Activated naive CD4-positive, alpha-beta T cell treated with anti-CD3 and anti-CD28 coated beads, Interleukin-2, amount 50 U/mL, for 24 hours (primary cell): ENCODE measurements at regions not wholly inside any gene's neighbourhood (a gene's known extent, or its start where the extent isn't known, plus 50 kb on each side); places are given as distances from the start of the nearest gene placed in this dataset.
A peak's percentile ranks its signal among the peaks of the same experiment; 100 is the strongest.
"Not testable (repeated sequence)": the region's sequence is repeated elsewhere in the genome, so short reads cannot be mapped to it uniquely, and the experiment has no call there.

Experiments used
- H3K27ac Mint-ChIP-seq: one replicate; pipeline ENCODE4 v1.8.0; 2021; ENCODE audit warnings: mild to moderate bottlenecking, mixed read lengths
- H3K27me3 Mint-ChIP-seq: one replicate; pipeline ENCODE4 v1.8.0; 2021; ENCODE audit warnings: mixed read lengths
- H3K36me3 Mint-ChIP-seq: one replicate; pipeline ENCODE4 v1.8.0; 2021; ENCODE audit warnings: mixed read lengths
- H3K4me1 Mint-ChIP-seq: one replicate; pipeline ENCODE4 v1.8.0; 2021; ENCODE audit warnings: mixed read lengths
- H3K4me3 Mint-ChIP-seq: one replicate; pipeline ENCODE4 v1.8.0; 2021; ENCODE audit warnings: mild to moderate bottlenecking, mixed read lengths
- H3K9me3 Mint-ChIP-seq: one replicate; pipeline ENCODE4 v1.8.0; 2021; ENCODE audit warnings: mixed read lengths

DNA sequence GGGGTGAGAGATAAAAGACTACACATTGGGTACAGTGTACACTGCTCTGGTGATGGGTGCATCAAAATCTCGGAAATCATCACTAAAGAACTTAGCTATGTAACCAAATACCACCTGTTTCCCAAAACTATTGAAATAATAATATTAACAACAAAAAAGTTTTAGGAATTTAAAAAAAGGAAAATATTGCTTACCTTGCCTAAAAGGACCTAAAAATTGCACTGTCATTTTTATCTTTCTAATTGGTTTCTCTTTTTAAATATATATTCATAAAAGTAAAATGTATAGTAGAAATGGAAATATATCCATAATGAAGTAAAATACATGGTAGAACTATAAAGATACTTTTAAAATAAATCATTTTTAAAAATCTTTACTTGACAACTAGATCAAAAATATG lies 719.3 kb upstream of the RGS18 start:
- no peaks in the 10 kb centered on the region for H3K4me1 Mint-ChIP-seq
- H3K4me3 Mint-ChIP-seq = no peak overlapping the region
- H3K27me3 Mint-ChIP-seq = no peaks in the 10 kb centered on the region
- H3K36me3 Mint-ChIP-seq = no peaks in the 10 kb centered on the region
- no peak overlapping the region for H3K27ac Mint-ChIP-seq
- H3K9me3 Mint-ChIP-seq = peaks cover 24% of the 10 kb centered on the region

DNA sequence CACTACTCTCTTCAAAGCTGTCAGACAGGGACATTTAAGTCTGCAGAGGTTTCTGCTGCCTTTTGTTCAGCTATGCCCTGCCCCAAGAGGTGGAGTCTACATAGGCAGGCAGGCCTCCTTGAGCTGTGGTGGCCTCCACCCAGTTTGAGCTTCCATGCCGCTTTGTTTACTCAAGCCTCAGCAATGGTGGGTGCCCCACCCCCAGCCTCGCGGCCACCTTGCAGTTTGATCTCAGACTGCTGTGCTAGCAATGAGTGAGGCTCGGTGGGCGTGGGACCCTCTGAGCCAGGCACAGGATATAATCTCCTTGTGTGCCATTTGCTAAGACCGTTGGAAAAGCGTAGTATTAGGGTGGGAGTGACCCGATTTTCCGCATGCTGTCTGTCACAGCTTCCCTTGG lies 710.0 kb upstream of the RGS18 start:
- not testable (repeated sequence) for H3K4me1 Mint-ChIP-seq, H3K36me3 Mint-ChIP-seq, H3K4me3 Mint-ChIP-seq, H3K27ac Mint-ChIP-seq, H3K27me3 Mint-ChIP-seq, H3K9me3 Mint-ChIP-seq

DNA sequence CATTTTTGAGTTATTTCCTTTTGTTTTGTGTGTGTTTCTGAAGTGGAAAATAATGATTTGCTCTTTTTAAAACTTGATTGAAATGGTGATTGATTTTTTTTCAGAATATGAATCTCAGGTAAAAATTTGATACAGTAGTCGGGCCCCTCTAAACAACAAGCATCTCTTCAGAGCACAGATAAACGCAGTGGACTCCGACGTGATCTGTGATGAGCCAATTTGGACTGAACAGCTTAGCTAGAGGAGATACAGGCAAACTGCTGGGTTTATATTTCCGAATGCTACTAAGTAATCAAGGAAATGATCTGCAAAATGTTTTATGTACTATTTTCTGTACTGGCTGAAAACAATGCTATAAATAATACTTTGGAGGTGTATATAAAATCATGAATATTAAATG lies 705.7 kb upstream of the RGS18 start:
- H3K27me3 Mint-ChIP-seq = no peaks in the 10 kb centered on the region
- H3K9me3 Mint-ChIP-seq = no peaks in the 10 kb centered on the region
- no peaks in the 10 kb centered on the region for H3K36me3 Mint-ChIP-seq
- H3K4me1 Mint-ChIP-seq = no peaks in the 10 kb centered on the region
- no peak overlapping the region for H3K27ac Mint-ChIP-seq
- H3K4me3 Mint-ChIP-seq = no peak overlapping the region

DNA sequence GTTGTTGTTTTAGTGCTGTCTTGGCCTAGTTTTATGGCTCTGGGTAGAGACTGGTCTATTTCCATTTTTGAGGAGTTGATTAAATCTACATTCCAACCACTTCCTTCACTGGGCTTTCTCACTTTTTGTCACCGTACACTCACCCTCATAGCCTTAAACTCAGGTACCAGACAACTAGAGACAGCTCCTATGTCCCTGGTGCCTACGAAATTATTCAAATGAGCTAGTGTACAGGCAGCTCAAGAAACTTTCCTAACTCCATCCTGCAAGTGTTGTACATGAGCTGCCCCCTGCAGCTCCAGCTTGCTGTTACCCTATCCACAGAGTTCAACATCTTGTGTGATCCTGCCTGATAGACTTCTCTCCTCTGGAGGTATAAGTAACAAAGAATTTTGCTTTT lies 704.8 kb upstream of the RGS18 start:
- Mint-ChIP-seq H3K36me3 (no peaks in the 10 kb centered on the region), H3K4me1 (no peaks in the 10 kb centered on the region), H3K9me3 (no peaks in the 10 kb centered on the region), H3K4me3 (no peak overlapping the region), H3K27me3 (no peaks in the 10 kb centered on the region), H3K27ac (no peak overlapping the region)

DNA sequence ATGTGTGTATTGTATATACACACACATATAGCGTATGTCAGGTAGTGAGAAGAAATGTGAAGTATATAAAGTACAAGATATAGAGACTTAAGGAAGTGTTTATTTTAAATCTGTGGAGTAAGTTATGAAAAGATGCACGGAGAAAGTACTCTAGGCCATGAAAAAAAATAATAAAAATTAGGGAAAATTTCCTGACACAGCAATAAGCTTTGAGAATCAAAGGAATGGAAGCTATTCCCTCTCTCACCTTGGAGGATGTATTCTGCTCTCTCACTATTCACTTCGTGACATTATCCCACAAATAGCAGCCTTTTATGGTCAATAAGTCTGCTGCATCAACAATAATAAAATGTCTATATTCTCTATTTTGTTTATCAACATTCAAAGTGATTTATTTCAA lies 700.4 kb upstream of the RGS18 start:
- Mint-ChIP-seq H3K4me3 (no peak overlapping the region), H3K9me3 (no peaks in the 10 kb centered on the region), H3K27me3 (no peaks in the 10 kb centered on the region), H3K36me3 (no peaks in the 10 kb centered on the region), H3K27ac (no peak overlapping the region), H3K4me1 (no peaks in the 10 kb centered on the region)

DNA sequence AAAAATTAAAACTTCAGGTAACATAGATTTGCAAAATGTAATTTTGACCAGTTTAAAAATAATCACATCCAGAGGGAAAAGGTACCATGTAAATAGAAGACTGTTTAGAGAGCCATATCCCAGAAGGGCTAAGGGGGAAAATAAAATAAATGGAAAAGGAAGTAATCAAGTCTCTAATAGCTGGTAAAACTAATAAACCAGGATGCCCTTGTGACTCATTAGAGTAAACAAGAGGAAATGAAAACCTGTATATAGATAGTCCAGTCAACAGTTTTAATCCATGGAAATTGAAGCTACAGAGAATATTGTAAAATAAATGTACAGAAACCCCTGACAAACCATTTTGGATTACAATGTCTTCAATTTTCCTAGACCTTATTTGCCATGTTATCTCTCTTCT lies 698.0 kb upstream of the RGS18 start:
- Mint-ChIP-seq H3K27ac (no peak overlapping the region), H3K27me3 (no peaks in the 10 kb centered on the region), H3K4me3 (no peak overlapping the region), H3K4me1 (no peaks in the 10 kb centered on the region), H3K36me3 (no peaks in the 10 kb centered on the region), H3K9me3 (no peaks in the 10 kb centered on the region)

DNA sequence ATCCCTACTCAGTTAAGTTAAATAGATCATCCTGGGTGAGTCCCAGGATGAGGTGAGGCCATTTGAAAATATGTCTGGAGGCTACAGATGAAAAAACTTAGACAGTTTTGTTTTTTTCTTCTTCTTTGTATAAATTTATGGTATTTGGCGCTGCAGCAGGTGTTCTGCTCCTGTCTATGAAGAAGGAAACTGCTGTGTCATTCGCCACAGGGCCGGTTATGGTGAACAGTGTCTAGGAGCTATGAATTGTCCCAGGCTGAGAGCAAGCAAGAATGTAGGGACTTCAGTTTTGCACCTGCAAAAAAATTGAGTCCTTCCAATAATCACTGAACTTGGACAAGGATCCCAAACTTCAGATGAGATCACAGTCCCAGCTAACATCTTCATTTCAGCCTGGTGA lies 674.3 kb upstream of the RGS18 start:
- Mint-ChIP-seq H3K4me1 (no peaks in the 10 kb centered on the region), H3K27me3 (no peaks in the 10 kb centered on the region), H3K9me3 (no peaks in the 10 kb centered on the region), H3K27ac (no peak overlapping the region), H3K36me3 (no peaks in the 10 kb centered on the region), H3K4me3 (no peak overlapping the region)

DNA sequence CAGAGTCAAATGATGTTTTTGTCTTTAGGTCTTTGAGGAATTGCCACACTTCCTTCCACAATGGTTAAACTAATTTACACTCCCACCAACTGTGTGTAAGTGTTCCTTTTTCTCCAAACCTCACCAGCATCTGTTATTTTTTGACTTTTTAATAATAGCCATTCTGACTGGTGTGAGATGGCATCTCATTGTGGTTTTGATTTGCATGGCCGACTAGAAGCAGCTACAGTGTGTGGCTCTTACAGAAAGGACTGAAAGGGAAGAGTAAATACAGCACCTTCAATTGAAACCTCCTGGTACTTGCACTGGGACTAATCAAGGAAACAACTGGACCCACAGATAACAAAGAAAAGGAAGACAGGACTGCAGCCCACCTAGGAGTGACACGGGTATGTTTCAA lies 668.0 kb upstream of the RGS18 start:
- H3K27me3 Mint-ChIP-seq = no peaks in the 10 kb centered on the region
- no peak overlapping the region for H3K4me3 Mint-ChIP-seq
- no peaks in the 10 kb centered on the region for H3K36me3 Mint-ChIP-seq
- H3K4me1 Mint-ChIP-seq = no peaks in the 10 kb centered on the region
- no peak overlapping the region for H3K27ac Mint-ChIP-seq
- no peaks in the 10 kb centered on the region for H3K9me3 Mint-ChIP-seq

DNA sequence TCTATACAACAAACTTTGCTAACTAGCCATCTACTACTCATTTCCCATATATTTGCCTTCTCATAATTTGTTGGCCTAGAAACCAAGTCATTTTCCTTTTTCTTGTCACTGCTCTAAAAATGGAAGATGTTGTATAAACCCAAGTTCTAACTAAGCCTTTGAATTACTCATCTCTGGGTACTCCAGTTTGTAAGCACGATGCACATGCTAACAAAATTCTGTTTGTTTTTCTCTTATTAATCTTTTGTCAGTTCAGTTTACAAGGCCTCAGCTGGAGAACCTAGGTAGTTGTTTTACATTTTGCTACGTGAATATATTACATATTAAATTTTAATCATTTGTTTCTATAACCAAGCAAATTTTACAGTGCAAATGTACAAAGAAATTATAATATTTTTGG lies 663.2 kb upstream of the RGS18 start:
- no peaks in the 10 kb centered on the region for H3K36me3 Mint-ChIP-seq
- no peaks in the 10 kb centered on the region for H3K4me1 Mint-ChIP-seq
- no peak overlapping the region for H3K4me3 Mint-ChIP-seq
- H3K27me3 Mint-ChIP-seq = no peaks in the 10 kb centered on the region
- H3K9me3 Mint-ChIP-seq = peaks cover 5% of the 10 kb centered on the region
- no peak overlapping the region for H3K27ac Mint-ChIP-seq

DNA sequence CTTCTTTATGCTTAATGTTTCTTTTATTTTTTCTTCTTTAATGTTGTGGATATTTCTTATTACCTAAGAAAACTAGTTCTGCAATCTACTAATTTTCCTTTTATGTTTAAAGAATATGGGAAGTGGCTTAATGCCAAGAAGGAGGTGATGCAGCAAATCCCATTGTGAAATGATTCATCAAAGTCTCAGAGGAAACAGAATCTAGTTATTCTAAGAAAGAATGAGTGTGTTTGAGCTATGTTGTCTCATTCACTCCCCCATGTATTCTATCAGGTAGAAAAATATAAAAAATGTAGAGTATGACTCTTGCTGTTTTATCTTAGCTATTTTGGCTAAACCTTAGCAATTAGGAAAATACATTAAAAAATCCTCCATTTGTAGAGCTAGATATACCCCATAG lies 659.9 kb upstream of the RGS18 start:
- H3K27ac Mint-ChIP-seq = no peak overlapping the region
- H3K27me3 Mint-ChIP-seq = no peaks in the 10 kb centered on the region
- no peak overlapping the region for H3K4me3 Mint-ChIP-seq
- H3K9me3 Mint-ChIP-seq = peaks cover 5% of the 10 kb centered on the region
- no peaks in the 10 kb centered on the region for H3K4me1 Mint-ChIP-seq
- H3K36me3 Mint-ChIP-seq = no peaks in the 10 kb centered on the region

DNA sequence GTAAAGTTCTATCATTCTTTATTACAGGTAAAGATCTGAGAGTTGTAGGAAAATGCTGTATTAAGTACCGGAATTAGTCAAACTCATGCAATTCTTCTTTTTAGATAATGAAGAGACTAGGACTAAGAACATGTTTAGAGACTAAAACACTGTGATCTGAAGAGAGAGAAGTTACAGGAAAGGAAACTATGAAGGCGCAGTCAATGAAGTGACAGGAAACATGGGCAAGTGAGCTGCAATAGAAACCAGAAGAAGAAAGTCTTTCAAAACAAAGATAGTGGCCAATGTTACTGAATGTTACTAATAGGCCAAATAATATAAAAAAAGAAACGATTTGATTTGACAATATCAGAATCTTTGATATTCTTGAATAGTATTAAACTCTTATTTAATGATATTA lies 659.4 kb upstream of the RGS18 start:
- Mint-ChIP-seq H3K4me1 (no peaks in the 10 kb centered on the region), H3K27ac (peak overlapping the region; percentile 52), H3K27me3 (no peaks in the 10 kb centered on the region), H3K36me3 (no peaks in the 10 kb centered on the region), H3K9me3 (peaks cover 5% of the 10 kb centered on the region), H3K4me3 (no peak overlapping the region)

DNA sequence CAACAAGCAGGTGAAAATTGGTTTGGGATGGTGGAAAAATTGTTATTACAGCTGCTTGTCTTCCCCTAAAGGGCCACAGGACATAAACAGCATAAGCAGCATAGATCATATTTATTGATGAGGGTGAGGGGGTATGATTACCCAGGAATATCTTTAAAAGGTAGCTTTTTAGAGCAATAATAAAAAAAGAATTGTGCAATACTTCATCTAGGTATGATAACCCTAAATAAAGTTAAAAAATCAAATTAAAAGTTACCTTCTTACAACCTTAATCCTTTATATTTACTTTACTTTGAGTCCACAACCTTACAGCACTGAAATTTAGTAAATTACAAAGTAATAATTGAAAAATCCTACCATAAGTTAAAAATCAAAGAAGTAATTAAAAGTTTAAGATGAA lies 653.3 kb upstream of the RGS18 start:
- H3K27me3 Mint-ChIP-seq = no peaks in the 10 kb centered on the region
- no peaks in the 10 kb centered on the region for H3K4me1 Mint-ChIP-seq

DNA sequence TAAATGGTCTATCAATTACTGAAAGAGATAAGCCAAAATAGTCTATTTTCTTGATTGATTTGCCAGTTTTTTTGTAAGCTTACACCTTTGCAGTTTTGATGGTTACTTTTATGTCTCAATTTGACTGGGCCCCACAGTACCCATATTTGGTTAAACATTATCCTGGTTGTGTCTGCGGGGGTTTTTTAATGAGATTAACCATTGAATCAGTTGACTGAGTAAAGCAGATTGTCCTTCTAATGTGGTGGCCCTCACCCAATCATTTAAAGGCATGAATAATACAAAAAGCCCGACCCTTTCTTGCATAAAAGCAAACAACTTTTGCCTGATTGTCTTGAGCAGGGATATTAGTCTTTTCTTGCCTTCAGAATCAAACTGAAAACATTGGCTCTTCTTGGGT lies 650.0 kb upstream of the RGS18 start:
- Mint-ChIP-seq H3K4me3 (no peak overlapping the region), H3K27me3 (no peaks in the 10 kb centered on the region), H3K27ac (no peak overlapping the region), H3K36me3 (no peaks in the 10 kb centered on the region), H3K4me1 (no peaks in the 10 kb centered on the region), H3K9me3 (peaks cover 11% of the 10 kb centered on the region)

More for the DNA sequence above, 653.3 kb upstream of the RGS18 start:
- H3K36me3 Mint-ChIP-seq = no peaks in the 10 kb centered on the region
- no peak overlapping the region for H3K27ac Mint-ChIP-seq
- H3K4me3 Mint-ChIP-seq = no peak overlapping the region
- no peaks in the 10 kb centered on the region for H3K9me3 Mint-ChIP-seq

DNA sequence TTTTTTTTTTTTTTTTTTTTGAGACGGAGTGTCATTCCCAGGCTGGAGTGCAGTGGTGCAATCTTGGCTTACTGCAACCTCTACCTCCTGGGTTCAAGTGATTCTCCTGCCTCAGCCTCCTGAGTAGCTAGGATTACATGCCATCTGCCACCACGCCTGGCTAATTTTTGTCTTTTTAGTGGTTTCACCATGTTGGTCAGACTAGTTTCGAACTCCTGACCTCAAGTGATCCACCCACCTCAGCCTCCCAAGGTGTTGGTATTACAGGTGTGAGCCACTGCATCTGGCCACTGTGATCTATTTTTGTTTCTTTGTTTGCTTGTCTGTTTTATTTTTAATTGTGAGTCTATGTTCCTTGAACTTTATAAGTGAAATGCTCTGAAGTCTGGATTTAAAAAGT lies 646.8 kb upstream of the RGS18 start:
- H3K36me3 Mint-ChIP-seq, H3K4me1 Mint-ChIP-seq, H3K27ac Mint-ChIP-seq, H3K27me3 Mint-ChIP-seq, H3K4me3 Mint-ChIP-seq: not testable (repeated sequence)
- peaks cover 11% of the 10 kb centered on the region for H3K9me3 Mint-ChIP-seq

DNA sequence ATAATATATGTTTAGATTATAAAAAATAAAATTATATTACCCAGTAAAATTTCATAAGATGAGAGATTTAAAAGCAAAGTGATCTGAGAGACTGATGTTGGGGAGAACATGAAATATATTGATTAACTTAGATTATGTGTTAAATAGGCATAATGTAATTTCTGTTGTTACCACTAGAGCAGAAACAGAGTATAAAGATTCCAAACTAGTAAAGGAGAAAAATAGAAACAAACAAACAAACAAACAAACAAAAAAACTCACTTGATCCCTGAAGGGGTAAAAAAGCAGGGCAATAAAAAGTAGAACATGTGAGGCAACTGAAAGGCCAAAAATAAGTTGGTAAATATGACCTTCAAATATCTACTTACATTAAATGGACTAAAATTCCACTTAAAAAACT lies 640.4 kb upstream of the RGS18 start:
- Mint-ChIP-seq H3K36me3 (no peaks in the 10 kb centered on the region), H3K4me1 (no peaks in the 10 kb centered on the region), H3K9me3 (peaks cover under 1% of the 10 kb centered on the region), H3K27me3 (no peaks in the 10 kb centered on the region), H3K27ac (no peak overlapping the region), H3K4me3 (no peak overlapping the region)

DNA sequence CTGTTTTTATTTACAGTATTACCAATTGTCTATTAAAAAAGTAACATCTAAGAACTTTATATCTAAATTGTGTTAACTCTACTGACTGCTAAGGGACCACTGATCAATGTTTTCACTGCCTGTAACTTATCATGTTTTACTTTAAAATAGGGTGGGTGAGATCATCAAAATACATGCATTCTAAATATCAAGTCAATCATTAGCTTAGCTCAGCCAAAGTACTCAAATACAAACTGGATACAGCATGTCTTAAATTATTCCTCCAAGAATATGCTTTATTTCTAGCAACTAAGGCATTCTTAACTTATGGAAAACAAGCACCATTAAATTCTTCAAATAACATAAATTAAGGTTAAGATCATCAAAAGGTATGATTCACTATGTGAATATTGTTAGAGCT lies 638.7 kb upstream of the RGS18 start:
- Mint-ChIP-seq H3K27me3 (no peaks in the 10 kb centered on the region), H3K4me1 (no peaks in the 10 kb centered on the region), H3K36me3 (no peaks in the 10 kb centered on the region), H3K4me3 (no peak overlapping the region), H3K9me3 (no peaks in the 10 kb centered on the region), H3K27ac (no peak overlapping the region)

DNA sequence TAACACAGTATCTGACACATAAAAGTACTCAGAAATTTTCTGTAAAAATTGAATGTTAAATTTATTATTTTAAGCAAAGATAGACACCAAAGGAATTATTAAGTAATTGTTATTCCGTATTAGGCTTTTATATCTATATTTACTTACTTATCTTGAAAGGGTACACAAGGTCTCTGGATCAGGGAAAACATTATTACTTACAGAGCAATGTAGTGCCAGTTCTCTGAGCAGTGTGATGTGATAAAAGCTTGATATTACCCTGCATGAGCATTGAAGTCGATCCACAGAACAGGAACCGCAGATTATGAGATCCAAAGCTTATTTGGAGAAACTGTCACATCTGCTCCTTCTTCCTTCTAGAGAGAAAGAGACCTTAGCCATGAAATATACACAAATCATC lies 637.9 kb upstream of the RGS18 start:
- Mint-ChIP-seq H3K27ac (no peak overlapping the region), H3K36me3 (no peaks in the 10 kb centered on the region), H3K4me1 (no peaks in the 10 kb centered on the region), H3K4me3 (no peak overlapping the region), H3K27me3 (no peaks in the 10 kb centered on the region), H3K9me3 (no peaks in the 10 kb centered on the region)

DNA sequence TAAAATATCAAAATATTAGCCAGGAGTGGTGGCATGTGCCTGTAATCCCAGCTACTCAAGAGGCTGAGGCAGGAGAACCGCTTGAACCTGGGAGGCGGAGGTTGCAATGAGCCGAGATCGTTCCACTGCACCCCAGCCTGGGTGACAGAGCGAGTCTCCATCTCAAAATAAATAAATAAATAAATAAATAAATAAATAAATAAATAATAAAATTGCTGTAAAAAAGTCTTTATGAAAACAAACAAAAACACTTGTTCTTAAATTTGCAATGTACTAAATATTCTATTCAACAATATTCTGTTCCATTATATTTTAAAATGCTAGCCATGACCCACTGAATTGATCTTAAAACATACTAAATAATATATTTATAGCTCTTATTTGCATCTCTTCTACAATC lies 632.3 kb upstream of the RGS18 start:
- not testable (repeated sequence) for H3K27ac Mint-ChIP-seq, H3K4me3 Mint-ChIP-seq, H3K9me3 Mint-ChIP-seq, H3K36me3 Mint-ChIP-seq, H3K4me1 Mint-ChIP-seq, H3K27me3 Mint-ChIP-seq
